Left lobe of liver (tissue), 2 donors: ENCODE measurements at regions not wholly inside any gene's neighbourhood (a gene's known extent, or its start where the extent isn't known, plus 50 kb on each side); places are given as distances from the start of the nearest gene placed in this dataset.

Experiments used
- ATAC-seq: fragments of 200-7000 bp; cut with Tn5 transposase; one replicate; pipeline ENCODE4 v1.9.1; 2020; ENCODE audit warnings: mild to moderate bottlenecking, moderate library complexity
- DNase-seq: peaks from one replicate; pipeline ENCODE4 v3.0.0-alpha.2; 2020; ENCODE audit warnings: low spot score
- donor health status: DM: no; HTN: no; CAD: no; lungs with moderate emphysema.
- donor health status: DM: no; HTN: yes; CAD: no.

GRCh38 chr6:127032971-127033370 is 85.5 kb upstream of the RSPO3 start:
- ATAC-seq (no peak), DNase-seq (no peak)

DNA sequence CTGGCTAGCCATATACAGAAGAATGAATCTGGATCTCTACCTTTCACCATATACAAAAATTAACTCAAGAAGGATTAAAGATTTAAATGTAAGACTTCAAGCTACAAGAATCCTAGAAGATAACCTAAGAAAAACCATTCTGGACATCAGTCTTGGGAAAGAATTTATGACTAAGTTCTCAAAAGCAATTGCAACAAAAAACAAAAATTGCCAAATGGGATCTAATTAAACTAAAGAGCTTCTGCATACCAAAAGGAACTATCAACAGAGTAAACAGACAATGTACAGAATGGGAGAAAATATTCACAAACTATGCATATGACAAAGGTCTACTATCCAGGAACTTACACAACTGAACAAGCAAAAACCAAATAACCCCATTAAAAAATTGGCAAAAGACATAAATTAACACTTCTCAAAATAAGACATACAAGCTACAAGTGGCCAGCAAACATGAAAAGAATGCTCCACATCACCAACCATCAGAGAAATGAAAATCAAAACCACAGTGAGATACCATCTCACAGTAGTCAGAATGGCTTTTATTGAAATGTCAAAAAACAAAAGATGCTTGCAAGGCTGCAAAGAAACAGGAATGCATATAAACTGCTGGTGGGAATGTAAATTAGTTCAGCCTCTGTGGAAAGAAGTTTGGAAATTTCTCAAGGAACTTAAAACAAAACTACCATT is 66.8 kb upstream of the RSPO3 start:
- no peak for ATAC-seq
- no peak for DNase-seq

GRCh38 chr6:127053032-127053874 is 65.2 kb upstream of the RSPO3 start:
- DNase-seq (no peak), ATAC-seq (no peak)

GRCh38 chr6:127053875-127054235 is 64.6 kb upstream of the RSPO3 start:
- no peak for DNase-seq
- no peak for ATAC-seq

DNA sequence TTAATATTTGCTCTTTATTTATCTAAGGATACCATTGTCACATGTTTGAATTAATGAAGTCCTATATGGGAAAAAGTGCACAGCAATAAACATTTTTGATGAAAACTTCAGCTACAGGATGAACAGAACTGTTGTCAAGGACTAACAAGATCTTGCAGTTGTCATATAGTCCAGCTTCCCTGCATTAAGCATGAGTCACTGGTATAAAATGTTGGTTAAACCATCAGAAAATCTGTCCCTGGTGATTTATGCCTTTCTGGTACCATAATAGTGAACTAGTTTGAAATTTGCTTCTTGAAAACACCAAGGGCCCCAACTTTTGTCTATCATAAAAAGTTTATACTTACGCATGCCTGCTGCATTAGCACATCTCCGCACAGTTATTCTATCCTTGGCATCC is 60.4 kb upstream of the RSPO3 start:
- DNase-seq = no peak
- no peak for ATAC-seq

GRCh38 chr6:127058936-127059335 is 59.5 kb upstream of the RSPO3 start:
- no peak for ATAC-seq
- DNase-seq = no peak
